GM20000 (cell line): ENCODE measurements at regions not wholly inside any gene's neighbourhood (a gene's known extent, or its start where the extent isn't known, plus 50 kb on each side); places are given as distances from the start of the nearest gene placed in this dataset.
A peak's percentile ranks its signal among the peaks of the same experiment; 100 is the strongest.

Source experiments
- DNase-seq: peaks from one replicate; pipeline ENCODE4 v3.0.0; 2012; ENCODE audit warnings: low spot score
- TF ChIP-seq, protein P1 (sequence below): IDR thresholded peaks from 2 replicates; pipeline ENCODE4 v1.5.1; 2012; ENCODE audit warnings: mild to moderate bottlenecking, control low read depth; ENCODE audit errors: extremely low read depth, missing control alignments

DNA sequence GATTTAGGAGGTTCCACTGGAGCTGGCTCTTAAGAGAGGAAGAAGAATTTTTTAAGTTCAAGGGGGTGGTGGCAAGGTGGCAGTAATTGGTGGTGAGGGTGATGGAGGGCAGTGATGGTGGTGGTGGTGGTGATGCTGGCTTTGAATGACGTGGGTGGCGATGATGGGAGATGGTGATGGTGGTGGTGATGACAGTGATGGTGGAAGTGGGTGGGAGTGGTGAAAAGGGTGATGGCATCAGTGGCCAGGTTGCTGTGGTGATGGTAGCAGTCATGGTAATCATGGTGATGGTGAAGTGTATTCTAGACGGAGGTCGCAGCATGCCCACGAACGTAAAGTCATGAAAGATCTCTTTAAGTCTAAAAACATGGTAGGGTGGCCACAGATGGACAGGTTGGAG, 197.3 kb downstream of the PTEN start:
- TF ChIP-seq, protein P1, sequence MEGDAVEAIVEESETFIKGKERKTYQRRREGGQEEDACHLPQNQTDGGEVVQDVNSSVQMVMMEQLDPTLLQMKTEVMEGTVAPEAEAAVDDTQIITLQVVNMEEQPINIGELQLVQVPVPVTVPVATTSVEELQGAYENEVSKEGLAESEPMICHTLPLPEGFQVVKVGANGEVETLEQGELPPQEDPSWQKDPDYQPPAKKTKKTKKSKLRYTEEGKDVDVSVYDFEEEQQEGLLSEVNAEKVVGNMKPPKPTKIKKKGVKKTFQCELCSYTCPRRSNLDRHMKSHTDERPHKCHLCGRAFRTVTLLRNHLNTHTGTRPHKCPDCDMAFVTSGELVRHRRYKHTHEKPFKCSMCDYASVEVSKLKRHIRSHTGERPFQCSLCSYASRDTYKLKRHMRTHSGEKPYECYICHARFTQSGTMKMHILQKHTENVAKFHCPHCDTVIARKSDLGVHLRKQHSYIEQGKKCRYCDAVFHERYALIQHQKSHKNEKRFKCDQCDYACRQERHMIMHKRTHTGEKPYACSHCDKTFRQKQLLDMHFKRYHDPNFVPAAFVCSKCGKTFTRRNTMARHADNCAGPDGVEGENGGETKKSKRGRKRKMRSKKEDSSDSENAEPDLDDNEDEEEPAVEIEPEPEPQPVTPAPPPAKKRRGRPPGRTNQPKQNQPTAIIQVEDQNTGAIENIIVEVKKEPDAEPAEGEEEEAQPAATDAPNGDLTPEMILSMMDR: no peak

DNA sequence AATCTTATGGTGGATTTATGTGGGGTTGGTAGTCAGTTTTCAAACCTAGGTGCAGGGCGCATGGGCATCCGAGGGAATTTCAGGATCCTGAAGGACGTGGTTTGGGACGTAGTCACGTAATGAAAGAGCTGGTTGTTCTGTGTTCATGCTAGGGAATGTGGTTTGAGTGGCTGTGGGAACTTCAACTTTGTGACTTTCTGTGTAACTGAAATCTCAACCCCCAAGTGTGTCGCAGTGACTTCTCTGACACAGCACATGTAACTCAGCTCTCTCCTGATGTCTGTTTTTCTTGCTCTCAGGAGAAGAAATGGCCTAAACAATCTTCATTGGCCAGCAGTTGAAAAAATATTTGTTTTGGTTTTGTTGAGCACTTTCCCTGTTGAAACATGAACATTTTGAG, 199.0 kb downstream of the PTEN start:
- DNase-seq: peak; percentile 49

More for the DNA sequence above, 197.3 kb downstream of the PTEN start:
- DNase-seq: no peak

DNA sequence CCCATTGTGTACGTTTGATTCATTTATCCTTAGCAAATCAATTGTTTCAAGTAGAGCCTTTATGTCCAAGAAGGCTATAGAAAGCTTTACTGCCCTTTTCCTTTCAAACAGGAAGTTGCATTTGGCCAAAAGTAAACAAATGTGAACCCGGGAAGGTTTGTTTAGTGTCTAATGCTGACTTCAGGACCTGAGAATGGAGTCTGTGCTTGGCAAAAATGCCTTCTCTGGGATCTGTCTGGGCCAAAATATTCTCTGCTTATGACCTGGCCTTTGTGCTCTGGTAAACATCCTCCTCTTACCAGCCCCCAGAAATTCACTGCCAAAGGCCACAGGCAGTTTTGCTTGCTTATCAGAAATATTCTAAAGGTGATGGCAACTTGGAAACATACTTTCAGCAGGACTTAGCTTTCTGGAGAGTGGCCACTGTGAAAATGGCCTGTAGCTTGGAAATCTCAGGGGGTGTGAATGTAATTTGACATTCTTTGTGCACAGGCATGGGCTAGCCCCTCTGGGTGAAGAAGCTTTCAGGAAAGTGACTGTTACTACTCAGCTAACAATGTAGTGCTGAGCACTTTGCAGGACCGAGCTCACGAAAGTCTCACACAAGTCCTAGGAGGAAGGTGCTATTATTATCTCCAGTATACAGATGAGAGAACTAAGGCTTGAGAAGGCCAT, 199.5 kb downstream of the PTEN start:
- DNase-seq: no peak
- TF ChIP-seq, protein P1: no peak

More for the DNA sequence above, 199.0 kb downstream of the PTEN start:
- TF ChIP-seq, protein P1: no peak

DNA sequence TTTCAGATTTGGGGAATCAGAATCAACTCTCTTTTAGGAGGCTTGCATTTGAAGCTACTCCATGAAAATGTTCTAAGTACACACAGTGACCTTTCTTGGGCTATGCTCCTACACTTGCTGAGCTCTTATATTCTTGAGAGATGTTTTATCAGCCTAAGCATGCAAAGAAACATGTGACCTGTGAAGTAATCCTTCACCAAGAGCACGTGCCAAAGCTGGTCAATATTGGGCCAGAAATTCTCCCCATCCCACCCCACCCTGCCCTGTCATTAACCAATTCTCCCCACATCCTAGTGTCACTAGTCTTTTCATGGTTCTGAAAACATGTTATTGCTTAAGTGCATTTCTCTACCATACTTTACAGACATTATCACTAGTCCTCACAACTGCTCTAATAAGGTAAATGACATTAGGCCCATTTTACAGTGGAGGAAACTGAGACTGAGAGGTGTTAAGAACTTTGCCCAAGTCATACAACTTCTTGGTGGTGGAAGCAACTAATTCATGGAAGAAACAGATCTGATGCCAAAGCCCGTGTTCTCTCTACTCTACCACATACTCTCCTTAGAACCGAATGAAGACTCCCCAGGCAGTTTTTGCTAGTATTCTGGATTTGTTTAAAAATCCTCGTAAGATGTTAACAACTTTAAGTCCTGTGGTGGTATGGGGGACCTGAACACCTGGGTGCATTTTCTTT, 200.6 kb downstream of the PTEN start:
- TF ChIP-seq, protein P1: no peak
- no peak for DNase-seq

DNA sequence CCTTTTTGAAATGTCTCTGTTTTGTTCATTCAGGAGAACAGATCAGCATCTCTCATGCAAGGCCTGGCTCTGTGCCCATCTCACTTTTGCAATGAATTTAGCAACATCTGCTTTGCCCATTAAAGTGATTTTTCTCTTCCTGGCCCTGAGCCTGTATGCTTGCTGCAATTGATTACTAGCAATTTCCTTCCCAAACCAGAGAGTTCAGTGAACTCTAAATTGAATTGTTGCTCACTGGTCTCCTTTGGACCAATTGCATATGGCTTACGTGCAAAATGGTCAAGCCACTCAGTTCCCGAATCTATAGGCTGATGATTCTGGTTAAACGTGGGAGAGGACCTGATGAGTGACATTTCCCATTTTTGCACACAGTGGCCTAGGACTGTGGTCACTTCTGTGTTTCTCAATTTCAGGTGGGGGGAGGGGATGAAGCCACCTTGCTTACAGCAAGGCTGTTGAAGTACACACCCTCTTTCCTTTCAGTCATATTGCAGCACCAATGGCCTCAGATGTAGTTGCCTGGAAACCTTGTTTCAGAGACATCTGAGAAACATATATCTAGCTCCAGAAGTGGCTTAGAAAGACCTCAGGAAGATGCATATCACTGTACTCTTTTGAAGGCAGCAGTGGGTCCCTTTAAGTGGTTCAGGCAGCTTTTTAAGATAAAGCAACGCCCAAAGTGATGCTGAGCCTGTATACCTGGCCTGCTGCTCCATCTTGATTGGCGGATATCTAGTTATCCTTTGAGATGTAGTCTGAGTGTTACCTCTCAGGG, 201.4 kb downstream of the PTEN start:
- peak; percentile 45 for DNase-seq

DNA sequence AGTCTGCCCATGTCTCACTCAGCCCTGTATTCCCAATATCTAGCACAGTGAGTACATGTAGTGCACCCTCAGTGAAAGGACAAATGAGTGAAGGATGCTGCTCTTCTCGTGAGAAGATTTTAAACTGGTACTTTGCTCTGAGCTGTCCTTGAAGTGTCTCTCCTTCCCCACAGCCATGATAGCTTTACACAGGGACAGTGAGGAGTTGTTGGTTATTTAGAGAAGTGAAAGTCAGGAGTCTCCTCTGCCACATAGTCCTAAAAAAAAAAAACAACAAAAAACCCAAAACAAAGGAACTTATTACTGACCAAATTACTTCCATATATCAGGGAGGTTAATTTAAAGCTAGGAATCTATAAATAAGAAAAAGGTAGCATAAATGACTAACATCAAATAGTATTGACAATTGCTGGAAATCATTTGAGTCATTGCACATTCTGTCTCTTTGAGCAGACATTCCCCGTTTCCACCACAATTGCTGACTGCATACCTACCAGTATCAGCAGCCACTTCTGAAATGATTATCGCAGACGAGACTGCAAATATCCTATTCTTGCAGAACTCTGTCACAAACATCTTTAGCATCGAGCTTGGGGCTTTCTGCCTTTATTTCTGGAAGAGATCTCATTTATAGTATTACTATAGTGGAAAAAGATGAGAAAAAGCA, 202.1 kb downstream of the PTEN start:
- no peak for DNase-seq
- TF ChIP-seq, protein P1: no peak

More for the DNA sequence above, 201.4 kb downstream of the PTEN start:
- TF ChIP-seq, protein P1: no peak
